Islet of Langerhans (tissue), 1 donor: ENCODE measurements at regions not wholly inside any gene's neighbourhood (a gene's known extent, or its start where the extent isn't known, plus 50 kb on each side); places are given as distances from the start of the nearest gene placed in this dataset.

ENCODE experiments used
- FAIRE-seq: peaks from one replicate; lab custom pipeline; 2011; peaks lifted over from hg19 to GRCh38; lab: Jason Lieb, UNC

DNA sequence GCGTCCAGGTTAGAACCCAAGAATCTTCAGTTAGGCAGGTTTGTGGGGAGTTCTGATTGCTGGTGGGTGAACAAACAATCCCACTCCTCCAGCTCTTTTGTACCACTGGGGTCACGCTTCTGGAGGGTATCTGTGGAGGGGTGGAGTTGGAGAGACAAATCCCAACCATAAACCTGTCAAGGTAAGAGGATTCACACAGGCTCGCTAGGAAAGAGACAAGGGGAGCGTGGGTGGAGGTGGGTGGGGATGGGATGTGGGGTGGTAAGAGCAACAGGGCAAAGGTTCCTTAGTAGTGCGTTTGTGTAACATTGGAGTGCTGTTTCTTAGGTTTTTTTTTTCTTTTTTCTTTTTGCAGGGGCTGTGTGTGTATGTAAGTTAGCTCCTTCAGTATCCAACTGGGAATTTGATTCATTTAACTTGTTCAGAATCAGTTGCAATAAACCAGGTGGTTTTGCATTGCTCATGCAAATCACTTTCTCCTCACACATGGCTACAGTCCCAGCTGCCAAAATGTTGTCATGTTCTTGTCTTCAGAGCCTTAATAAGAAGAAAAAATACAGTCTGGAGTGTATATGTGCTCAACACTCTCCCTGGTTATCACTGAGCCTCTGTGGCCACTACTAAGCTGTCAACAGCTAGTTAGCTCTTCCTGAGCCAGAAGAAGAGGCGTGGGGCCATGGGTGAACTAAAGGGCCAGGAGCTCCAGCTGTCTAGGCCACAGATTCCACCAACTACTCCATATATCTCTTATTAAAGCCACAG lies 164.0 kb upstream of the RAD23B start:
- no peak for FAIRE-seq

DNA sequence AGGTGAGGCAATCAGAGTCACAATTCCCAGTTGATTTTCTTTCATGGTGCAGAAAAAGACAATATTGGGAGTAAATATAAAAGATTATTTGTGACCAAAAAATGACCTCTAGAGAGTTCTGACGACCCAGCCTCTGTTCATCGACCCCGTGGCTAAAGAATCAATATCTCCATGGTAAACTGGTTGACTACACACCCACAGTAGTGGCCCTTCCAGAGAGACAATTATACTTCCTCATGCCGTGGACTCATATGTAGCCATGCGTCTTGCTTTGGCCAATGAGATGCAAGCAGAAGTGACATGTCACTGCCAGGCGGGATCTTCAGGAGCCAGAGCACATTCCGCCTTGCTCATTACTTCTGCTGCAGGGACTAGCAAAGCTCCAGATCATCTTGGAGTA lies 163.3 kb upstream of the RAD23B start:
- FAIRE-seq = no peak

DNA sequence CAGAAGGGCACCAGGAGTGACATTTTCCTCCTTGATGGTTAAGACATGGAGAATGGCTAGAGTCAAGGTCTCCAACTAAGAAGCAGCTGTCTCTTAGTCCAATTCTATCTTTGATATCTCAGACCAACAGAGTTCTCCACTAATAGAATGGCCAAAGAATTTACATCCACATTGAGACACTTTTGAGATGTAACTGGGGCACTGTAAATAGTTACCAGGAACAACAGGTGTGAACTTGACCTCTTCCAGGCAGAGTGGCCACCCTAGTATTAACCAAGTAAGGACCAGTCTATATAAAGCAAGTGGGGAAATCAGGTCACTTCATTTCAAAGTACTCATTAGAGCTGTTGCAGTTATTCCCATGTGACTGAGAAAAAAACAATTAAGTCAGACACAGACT lies 159.7 kb upstream of the RAD23B start:
- FAIRE-seq = no peak

DNA sequence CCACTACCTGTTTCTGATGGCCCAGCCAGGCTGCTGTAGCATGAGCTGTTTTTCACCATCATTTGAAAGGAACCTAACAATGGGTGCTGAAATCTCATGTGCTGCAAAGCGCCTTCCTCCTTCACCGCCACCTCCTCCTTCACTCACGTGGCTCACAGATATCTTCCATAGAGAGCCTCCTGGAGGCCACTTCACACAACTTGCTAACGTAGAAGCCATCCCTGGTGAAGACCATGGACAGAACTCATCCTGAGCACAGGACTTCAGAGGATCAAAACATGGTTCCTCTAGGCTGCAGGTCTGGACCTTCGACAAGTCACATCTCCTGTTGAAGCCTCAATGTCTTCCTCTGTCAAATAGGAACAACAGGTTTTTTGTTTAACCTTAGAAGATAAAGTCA lies 155.5 kb upstream of the RAD23B start:
- FAIRE-seq = no peak

DNA sequence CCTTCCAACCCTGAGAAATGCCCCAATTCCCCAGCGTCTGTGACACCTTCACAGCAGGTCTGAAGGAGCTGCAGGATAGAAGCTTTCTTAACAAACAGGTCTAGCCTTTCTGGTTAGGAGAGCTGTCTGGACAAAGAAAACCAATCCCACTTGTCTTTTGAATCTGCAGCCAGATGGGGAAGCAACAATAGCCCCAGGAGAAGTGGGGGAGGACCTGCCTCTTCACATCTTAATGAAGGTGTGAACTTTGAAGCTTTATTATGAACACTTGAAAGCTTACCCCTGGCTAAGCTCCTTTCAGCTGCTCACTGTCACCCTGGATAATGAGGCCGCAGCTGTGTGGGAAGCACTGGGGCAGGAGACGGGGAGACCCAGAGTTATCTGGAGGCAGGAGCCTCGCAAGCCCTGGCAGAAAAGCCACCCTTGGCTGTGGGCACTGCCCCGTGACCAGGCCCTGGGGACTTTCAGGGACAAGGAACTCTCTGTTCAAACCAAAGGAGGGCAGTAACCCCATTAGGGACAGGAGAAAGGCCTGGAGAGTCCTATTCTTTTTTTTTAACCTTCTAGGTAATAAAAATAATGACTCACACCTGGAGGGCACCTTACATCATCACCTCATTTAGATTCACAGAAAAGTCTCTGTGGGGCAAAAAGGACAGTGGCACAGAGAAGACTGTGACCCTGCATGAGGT lies 151.8 kb upstream of the RAD23B start:
- FAIRE-seq = no peak

DNA sequence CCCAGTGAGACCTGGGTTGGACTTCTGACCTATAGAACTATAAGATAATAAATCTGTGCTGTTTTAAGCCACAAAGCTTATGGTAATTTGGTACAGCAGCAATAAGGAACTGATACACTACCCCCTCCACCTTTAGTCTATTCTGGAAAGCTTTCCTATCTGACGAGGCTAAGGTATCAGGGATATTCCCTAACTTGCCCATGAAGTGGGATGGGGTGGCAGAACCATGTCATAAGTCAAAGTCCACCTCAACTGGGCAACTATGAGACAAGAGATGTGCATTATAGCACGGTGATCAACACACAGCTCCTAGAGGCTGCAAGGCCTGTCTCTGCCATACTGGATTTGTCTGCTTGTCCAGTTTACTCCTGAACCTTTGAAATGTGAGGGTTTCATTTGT lies 146.8 kb upstream of the RAD23B start:
- no peak for FAIRE-seq

DNA sequence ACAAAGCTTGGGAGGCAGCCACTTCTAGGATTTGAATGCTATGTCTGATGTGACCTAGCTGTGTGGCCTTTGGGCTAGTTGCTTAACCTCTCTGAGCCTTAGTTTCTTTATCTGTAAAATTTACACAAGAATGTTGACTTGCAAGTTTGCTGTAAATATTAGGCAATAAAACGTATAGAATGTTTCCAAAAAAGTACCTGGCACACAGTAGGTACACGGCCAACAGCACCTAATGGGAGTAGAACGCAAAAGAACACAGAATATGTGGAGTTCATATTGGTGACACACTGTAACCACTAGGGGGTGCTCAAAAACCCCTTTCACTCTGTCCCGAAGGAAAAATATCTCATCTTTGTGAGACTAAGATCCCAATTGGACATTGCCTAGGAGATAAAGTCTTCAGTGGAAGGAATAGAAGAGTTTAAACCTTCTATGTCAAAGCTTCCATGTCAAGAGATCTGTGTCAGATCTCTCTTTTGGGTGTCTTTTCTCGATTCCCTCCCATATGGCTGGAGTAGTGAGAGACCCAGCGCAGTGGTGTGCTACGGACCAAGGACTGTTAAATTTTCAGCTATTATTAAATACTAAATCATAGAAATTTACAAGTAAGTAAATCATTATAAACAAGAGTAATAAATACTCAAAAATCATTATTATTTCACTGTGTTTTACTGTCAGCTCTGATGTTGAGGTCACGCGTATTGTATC lies 145.4 kb upstream of the RAD23B start:
- FAIRE-seq = no peak

DNA sequence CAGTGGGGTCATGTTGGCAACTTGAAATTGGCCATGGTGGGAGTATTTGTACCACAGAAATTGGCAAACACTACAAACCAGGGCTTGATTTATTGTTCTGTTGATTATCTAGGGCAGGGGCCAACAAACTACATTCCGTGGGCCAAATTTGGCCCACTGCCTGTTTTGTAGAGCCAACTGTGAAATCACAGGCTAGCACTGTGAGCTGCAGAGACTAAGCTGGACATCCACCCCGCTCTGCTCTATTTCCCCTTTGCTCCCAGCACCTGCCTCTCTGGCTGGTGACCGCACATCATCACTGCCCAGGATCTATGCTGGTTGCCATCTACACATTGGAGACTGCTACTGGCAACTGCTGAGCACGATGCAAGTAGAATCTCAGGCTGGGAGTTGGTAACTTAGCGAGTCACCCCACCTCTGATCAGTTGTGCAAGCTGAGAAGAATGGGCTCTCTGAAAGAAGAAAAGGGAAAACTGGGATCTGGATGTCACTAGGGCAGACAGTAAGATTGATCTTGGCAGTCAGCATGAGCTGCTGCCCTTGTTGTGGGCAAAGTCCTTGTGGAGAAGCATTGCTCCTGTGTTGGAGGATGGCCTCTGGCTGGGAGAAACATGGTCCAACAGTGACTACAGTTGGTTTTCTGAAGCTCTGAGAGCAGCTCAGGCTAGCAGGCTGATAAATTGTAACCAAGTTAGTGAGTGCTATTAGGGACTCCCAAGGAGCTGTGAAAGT lies 144.7 kb upstream of the RAD23B start:
- no peak for FAIRE-seq

DNA sequence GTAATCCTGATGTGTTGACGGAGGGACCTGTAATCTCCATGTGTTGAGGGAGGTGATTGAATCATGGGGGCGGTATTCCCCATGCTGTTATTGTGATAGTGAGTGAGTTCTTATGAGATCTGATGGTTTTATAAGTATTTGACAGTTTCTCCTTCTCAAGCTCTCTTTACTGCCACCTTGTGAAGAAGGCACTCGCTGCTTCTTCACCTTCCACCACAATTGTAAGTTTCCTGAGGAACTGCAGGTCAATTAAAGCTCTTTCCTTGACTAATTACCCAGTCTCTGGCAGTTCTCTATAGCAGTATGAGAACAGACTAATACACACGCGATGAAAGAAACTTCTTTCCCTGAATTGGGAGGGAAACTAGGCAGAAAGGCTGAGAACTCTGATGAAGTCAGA lies 141.1 kb upstream of the RAD23B start:
- no peak for FAIRE-seq

DNA sequence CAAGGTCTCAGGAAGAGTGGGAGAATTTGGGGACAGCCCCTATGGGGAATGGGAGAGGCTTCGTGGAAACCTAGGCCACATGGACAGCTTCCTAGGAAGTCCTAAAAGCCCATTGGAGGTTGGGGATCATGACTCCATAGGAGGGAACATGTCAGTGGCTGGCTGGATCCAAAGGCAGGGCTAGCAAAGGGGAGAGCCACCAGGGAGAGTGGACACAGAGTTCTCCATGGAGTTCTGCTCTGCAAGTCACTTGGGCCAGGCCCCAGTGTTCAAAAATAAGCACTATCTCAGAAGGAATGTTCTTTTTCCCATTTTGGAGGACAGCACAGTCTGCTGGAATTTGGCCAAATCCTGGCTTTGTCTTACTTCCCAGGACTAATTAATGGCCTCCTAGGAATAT lies 140.6 kb upstream of the RAD23B start:
- no peak for FAIRE-seq

DNA sequence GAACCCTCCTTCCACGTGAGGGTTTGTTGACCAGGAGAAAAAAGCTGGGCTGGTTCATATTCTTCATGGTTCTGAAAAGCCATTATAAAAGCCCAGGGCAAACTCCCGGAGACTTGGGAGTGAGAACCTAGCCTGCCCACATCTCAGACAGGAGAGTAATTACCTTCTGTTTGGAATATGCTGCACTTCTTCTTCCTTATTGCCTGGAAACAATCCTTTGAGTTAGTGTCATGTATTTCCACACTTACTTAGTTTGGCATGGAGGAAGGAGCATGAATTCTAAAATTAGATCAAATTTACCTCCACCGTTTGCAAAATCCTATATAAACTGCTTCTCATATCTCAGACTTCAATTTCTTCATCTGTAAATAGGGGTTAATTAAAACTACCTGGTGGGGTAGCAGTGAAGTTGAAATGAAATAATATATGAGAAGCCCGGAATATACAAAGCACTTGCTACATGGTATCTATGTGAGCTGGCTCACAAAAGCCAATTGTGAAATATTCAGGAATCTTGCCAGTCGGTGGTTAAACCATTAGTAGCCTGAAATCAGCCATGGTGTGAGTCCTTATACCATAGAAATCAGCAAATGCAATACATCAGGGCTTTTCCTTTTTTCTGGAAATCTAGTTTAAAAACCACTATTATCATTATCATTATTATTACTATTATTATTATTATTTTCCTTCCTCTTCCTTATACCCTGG lies 140.0 kb upstream of the RAD23B start:
- FAIRE-seq = no peak

DNA sequence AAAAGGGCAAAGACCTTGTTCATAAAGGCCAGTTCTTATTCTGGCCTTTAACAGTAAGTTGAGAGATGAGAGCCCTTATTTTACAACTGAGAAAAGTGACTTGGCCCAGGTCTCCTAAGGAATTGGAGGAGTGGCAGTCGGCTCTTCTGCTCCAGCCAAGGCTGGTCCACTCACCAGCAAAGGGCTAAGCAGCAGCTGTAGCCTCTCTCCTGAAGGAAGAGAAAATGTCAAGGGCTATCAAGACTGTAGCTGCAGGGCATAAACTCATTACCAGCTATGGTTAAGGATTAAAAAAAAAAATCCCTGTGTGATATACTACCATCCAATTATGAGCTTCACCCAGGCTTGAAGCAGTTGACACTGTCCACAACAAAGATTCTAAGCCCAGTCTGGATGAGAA lies 138.6 kb upstream of the RAD23B start:
- FAIRE-seq = no peak

DNA sequence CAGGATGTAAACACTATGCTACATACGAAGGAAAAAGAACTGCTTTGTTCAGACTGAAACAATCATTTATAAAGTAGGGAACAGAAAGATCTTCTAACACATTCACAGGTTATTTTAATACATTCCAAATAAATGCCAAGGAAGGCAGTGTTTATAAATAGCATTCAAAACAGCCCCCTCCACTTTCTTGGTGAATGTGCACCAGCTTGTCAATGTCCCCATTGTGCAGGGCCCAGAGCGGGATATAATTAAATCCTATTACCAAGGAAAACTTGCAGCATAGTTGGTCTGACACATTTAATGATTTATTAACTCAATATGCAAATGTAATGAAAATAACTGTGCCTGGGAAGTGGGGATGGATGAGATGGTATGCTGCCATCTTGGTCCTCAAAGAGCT lies 135.9 kb upstream of the RAD23B start:
- FAIRE-seq = no peak

DNA sequence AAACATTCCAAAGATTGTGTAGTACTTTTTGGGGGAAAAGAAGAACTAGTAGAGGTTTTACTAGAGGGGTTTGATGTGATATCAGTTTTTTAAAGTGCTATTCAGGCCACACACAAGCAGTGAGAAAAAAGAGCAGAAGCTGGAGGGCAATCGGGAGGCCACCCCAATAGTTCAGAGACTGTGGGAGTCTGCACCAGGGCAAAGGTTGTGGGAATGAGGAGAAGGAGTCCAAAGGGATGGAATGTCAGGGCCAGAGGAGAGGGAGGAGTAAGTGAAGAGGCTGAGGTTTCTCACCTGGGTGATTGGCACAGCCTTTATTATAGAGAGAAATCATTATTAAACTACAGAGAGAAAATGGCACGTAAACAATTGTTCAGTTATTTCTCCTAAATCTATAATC lies 134.9 kb upstream of the RAD23B start:
- FAIRE-seq = no peak

DNA sequence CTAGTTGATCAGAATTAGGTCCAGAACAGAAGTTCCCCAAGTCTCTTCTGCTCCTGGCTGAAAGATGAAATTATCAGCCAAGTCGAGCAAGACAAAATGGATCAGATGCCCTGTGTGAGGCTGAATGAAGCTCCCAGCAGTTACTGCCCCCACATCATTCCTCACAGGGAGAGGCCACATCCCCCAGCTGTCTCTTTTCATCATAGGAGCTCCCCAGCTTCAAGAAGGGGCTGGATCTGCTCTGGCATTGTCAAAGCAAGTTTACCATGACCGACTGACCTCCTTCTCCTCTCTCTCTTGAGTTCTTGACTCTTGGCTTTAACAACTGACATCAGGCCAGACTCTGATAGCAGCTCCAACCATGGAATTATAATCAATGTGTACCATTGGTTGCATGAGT lies 133.3 kb upstream of the RAD23B start:
- FAIRE-seq = no peak

DNA sequence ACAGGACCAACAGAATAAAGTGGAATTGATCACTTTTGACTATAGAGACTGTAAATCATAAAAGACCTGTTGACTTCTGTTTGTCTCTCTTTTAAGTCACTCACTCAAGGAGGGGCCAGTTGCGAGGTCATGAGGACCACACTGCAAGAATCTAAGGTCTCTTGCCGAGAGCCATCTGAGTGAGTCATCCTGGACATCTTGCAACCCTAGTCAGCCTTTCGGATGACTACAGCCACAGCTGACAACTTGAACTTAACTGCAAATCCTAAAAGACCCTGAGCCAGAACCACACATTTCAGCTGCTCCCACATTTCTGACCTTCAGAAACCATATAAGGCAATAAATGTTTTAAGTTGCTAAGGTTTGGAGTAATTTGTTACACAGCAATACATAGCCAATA lies 129.7 kb upstream of the RAD23B start:
- FAIRE-seq = no peak

DNA sequence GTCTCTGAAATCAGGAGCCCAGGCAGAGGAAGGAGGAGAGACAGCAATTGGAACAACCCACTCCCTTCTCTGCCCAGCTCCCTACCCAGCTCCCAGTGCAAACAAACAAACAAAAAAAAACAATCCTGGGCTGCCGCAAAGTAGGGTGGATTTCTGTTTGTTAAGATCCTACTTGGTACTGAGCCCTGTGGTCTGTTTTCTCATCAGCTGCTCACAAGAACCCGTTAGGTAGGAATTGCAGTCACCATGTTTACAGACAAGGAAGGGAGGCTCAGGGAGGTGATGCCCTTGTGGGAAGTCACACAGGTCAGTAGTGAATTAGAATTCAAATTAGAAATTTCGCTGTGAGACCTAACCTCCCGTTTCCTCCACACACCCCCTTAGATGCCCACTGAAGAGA lies 128.8 kb upstream of the RAD23B start:
- no peak for FAIRE-seq

DNA sequence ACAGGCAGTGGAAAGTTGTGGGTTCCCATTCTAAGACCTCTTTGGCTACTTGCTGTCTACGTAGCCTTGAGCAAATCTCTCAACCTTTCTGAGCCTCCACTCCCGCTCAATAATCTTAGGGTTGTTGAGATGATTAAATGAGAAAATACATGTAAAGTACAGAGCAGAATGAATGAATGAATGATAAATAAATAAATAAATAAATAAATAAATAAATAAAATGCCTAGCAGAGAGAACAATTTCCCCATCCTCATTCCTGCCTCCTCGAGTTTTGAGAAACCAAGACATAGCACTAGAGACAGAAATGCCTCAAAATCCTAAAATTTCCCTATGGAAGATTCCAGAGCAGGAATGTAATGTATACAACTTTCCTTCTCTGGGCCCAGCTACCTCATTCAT lies 128.3 kb upstream of the RAD23B start:
- no peak for FAIRE-seq

DNA sequence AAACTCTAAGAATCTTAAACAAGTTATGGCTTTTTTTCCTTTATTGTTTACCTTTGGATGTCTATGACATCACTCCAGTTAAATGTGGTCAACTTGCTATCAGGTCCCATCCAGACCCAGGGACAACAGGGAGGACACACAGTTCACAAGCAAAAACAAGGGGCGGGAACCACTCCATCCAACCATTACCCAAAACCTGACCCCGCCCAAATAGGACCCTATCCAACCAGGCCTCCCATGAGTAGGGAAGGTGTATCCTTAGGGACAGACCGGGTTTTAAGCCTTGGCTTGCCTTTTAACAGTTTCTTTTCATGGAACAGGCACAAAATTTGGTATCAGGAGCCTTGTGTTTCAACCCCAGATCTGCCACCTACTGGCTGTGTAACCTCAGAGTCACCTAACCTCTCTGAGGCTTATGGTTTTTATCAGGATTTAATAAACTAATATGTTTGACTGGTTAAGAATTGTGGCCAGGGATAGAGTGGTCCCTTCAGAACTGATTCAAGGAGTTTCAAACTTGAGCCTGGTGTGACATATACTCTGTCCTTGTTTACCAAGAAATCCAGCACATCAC lies 127.7 kb upstream of the RAD23B start:
- no peak for FAIRE-seq

DNA sequence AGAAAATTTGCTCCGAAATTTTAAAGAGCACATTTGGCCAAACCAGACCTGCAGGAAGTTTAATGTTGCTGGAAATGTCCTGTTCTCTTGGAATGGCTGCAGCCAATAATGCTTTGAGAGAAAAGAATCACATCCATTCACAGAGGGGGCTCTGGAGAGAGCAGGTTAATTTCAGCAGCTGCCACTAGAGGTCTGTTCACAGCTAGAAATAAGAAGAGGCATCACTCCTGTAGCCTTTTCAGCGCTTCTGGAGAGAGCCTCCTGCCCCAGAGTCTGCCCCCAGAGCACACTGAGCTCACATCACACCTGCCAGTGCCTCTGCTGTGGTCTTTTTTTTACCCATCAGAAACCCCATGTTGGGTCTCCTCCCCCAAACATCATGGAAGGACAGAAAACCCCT lies 124.8 kb upstream of the RAD23B start:
- no peak for FAIRE-seq

DNA sequence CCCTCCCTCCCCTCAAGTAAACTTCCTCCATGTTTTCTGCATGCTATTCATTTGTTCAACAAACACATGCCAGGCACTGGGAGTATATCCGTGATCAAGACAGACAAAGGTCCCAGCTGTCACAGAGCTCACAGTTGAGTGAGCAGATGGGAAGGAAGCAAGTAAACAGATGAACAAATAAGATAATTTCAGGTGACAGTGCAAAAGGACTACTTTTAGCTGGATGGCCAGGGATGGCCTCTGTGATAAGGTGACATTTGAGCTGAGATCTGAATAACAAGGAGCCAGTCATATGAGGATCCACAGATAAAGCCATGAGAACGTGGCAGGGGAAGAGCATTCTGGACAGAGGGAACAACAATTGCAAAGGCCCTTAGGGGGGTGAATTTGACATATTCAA lies 121.7 kb upstream of the RAD23B start:
- no peak for FAIRE-seq

DNA sequence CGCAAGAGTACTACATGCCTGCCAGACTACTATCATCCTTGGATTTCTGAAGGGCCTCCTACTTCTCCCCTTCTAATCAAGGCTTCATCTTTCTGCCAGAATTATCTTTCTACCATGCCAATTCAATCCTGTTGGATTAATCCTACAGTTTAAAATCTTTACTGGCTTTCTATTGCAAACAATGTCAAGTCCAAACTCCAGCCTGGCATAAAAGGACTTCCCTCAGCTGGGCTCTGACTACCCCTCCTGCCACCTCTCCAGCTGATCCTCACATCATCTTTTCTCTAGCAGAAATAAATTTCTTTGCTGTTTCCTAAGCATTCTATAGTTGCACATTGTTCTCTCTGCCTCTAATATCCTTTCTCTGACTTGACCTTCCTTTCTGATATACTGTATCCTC lies 119.7 kb upstream of the RAD23B start:
- FAIRE-seq = no peak
